GM23338 (cell line): ENCODE measurements at regions not wholly inside any gene's neighbourhood (a gene's known extent, or its start where the extent isn't known, plus 50 kb on each side); places are given as distances from the start of the nearest gene placed in this dataset.

Experiments used
- ATAC-seq: fragments of 200-7000 bp; cut with Tn5 transposase; 3 replicates; pipeline ENCODE4 v1.9.1; 2020
- DNase-seq: peaks from one replicate; pipeline ENCODE4 v3.0.0-alpha.2; 2015; ENCODE audit warnings: low spot score
- H2AFZ ChIP-seq: fragments of 200-600 bp; sonication (generic); 2 replicates; pipeline ENCODE4 v1.8.0; 2016; ENCODE audit warnings: antibody characterized with exemption, mild to moderate bottlenecking, moderate library complexity
- H3F3A ChIP-seq: fragments of 200-600 bp; sonication (generic); replicated peaks from 2 replicates; pipeline ENCODE4 v1.8.0; 2017; ENCODE audit warnings: antibody characterized with exemption, mixed run types, low read depth
- H3K27ac ChIP-seq: fragments of 200-600 bp; sonication (generic); 2 replicates; pipeline ENCODE4 v1.6.1; 2016; ENCODE audit warnings: low read depth
- H3K27me3 ChIP-seq: fragments of 200-600 bp; sonication (generic); 2 replicates; pipeline ENCODE4 v1.8.0; 2016; ENCODE audit warnings: mild to moderate bottlenecking, mixed run types, moderate library complexity; ENCODE audit not compliant: insufficient read depth
- H3K36me3 ChIP-seq: fragments of 200-600 bp; sonication (generic); 2 replicates; pipeline ENCODE4 v1.8.0; 2016; ENCODE audit warnings: mild to moderate bottlenecking; ENCODE audit not compliant: insufficient read depth
- H3K4me1 ChIP-seq: fragments of 200-600 bp; sonication (generic); 2 replicates; pipeline ENCODE4 v1.8.0; 2016; ENCODE audit warnings: mild to moderate bottlenecking, moderate library complexity; ENCODE audit not compliant: insufficient read depth
- H3K4me2 ChIP-seq: fragments of 200-600 bp; sonication (generic); 2 replicates; pipeline ENCODE4 v1.7.1; 2017; ENCODE audit warnings: mixed run types
- H3K4me3 ChIP-seq: fragments of 200-600 bp; sonication (generic); 2 replicates; pipeline ENCODE4 v1.6.1; 2016; ENCODE audit warnings: mixed run types
- H3K79me2 ChIP-seq: fragments of 200-600 bp; sonication (generic); replicated peaks from 2 replicates; pipeline ENCODE4 v1.8.0; 2017; ENCODE audit warnings: mild to moderate bottlenecking; ENCODE audit not compliant: insufficient read depth
- H3K9me2 ChIP-seq: fragments of 200-600 bp; sonication (generic); 2 replicates; pipeline ENCODE4 v1.8.0; 2017; ENCODE audit not compliant: insufficient read depth
- H4K20me1 ChIP-seq: fragments of 200-600 bp; sonication (generic); replicated peaks from 2 replicates; pipeline ENCODE4 v1.8.0; 2017; ENCODE audit warnings: mild to moderate bottlenecking; ENCODE audit not compliant: insufficient read depth
- H3K27ac Mint-ChIP-seq: 2 replicates; pipeline ENCODE4 v1.8.0; 2020; ENCODE audit warnings: inconsistent platforms, mild to moderate bottlenecking, moderate library complexity, mixed read lengths
- H3K27me3 Mint-ChIP-seq: 3 replicates; pipeline ENCODE4 v1.8.0; 2022; ENCODE audit warnings: low read depth, mild to moderate bottlenecking, moderate library complexity, mixed read lengths, inconsistent platforms; ENCODE audit not compliant: insufficient read depth, poor library complexity
- H3K36me3 Mint-ChIP-seq: 3 replicates; pipeline ENCODE4 v1.8.0; 2021; ENCODE audit warnings: low read depth, mild to moderate bottlenecking, inconsistent platforms, moderate library complexity, mixed read lengths
- H3K4me1 Mint-ChIP-seq: 3 replicates; pipeline ENCODE4 v1.8.0; 2020; ENCODE audit warnings: mild to moderate bottlenecking, inconsistent platforms, mixed read lengths
- H3K4me3 Mint-ChIP-seq: 3 replicates; pipeline ENCODE4 v1.8.0; 2021; ENCODE audit warnings: moderate library complexity, mild to moderate bottlenecking, inconsistent platforms, mixed read lengths
- H3K9me3 Mint-ChIP-seq: 3 replicates; pipeline ENCODE4 v1.8.0; 2020; ENCODE audit warnings: moderate library complexity, mild to moderate bottlenecking, inconsistent platforms, mixed read lengths
- CTCF ChIP-seq, 2 experiments: fragments of 200-600 bp in 1 of 2; sonication (generic) in 1 of 2; conservative IDR thresholded peaks; 2 replicates each; pipeline versions ENCODE4 v1.5.1 to v1.6.1; 2016 to 2017; ENCODE audit warnings: antibody characterized with exemption in 2 of 2, low read depth in 2 of 2, mild to moderate bottlenecking in 2 of 2, moderate library complexity in 1 of 2
- ETS1 ChIP-seq: IDR thresholded peaks from 2 replicates; pipeline ENCODE4 v1.6.1; 2016; ENCODE audit warnings: antibody characterized with exemption
- JUNB ChIP-seq: IDR thresholded peaks from one replicate; pipeline ENCODE4 v1.6.1; 2016; ENCODE audit warnings: antibody characterized with exemption; ENCODE audit not compliant: unreplicated experiment
- NANOG ChIP-seq: IDR thresholded peaks from 2 replicates; pipeline ENCODE4 v1.6.1; 2016; ENCODE audit warnings: antibody characterized with exemption, borderline replicate concordance
- POLR2AphosphoS5 ChIP-seq: IDR thresholded peaks from 2 replicates; pipeline ENCODE4 v1.6.1; 2016; ENCODE audit warnings: antibody characterized with exemption, low read depth
- STAT1 ChIP-seq: IDR thresholded peaks from one replicate; pipeline ENCODE4 v1.6.1; 2016; ENCODE audit warnings: antibody characterized with exemption; ENCODE audit not compliant: unreplicated experiment
- ZNF331 ChIP-seq: fragments of 250-450 bp; sonication (Bioruptor Pico); IDR thresholded peaks from 2 replicates; pipeline ENCODE4 v1.5.0; 2020; ENCODE audit warnings: low read depth, mild to moderate bottlenecking, moderate library complexity
- ZNF462 ChIP-seq: fragments of 250-450 bp; sonication (Bioruptor Pico); IDR thresholded peaks from 2 replicates; pipeline ENCODE4 v1.5.0; 2020; ENCODE audit warnings: mild to moderate bottlenecking, moderate library complexity

GRCh38 chr12:97397008-97397407 is 65.6 kb upstream of the RMST start (continued):
- no peak for TF ChIP-seq CTCF (conservative IDR thresholded peaks at IDR 0.05; ENCODE audit: low read depth in 2 of 2)

- Histone ChIP-seq H3K9me2 (no peaks in the 10 kb centered on the region), H3K4me1 (peaks cover 14% of the 10 kb centered on the region), H3K27ac (no peak overlapping the region), H3K79me2 (no peaks in the 10 kb centered on the region), H3F3A (no peaks in the 10 kb centered on the region), H2AFZ (no peak overlapping the region), H3K27me3 (no peaks in the 10 kb centered on the region), H3K36me3 (no peaks in the 10 kb centered on the region), H4K20me1 (no peaks in the 10 kb centered on the region), H3K4me3 (no peak overlapping the region), H3K4me2 (no peak overlapping the region)
- DNase-seq: no peak
- peaks cover 16% of the 10 kb centered on the region for H3K4me1 Mint-ChIP-seq
- peaks cover 8% of the 10 kb centered on the region; the same call in 2 of the 3 replicates for H3K36me3 Mint-ChIP-seq
- peaks cover under 1% of the 10 kb centered on the region for H3K27me3 Mint-ChIP-seq
- no peak for TF ChIP-seq CTCF (conservative IDR thresholded peaks at IDR 0.05; ENCODE audit: low read depth in 2 of 2)
- TF ChIP-seq STAT1: no peak
- TF ChIP-seq JUNB: no peak
- no peak for TF ChIP-seq POLR2AphosphoS5
- TF ChIP-seq ZNF331 (CRISPR knock-in tag): no peak
- no peak for TF ChIP-seq ETS1
- no peak for TF ChIP-seq NANOG
- peaks cover 7% of the 10 kb centered on the region for H3K9me3 Mint-ChIP-seq
- no peak for ATAC-seq
- no peak overlapping the region for H3K4me3 Mint-ChIP-seq
- no peak overlapping the region for H3K27ac Mint-ChIP-seq
These were observed 63.9 kb upstream of the RMST start for GRCh38 chr12:97398704-97399103.

- no peak for DNase-seq
- Histone ChIP-seq H3K79me2 (no peaks in the 10 kb centered on the region), H4K20me1 (no peaks in the 10 kb centered on the region), H2AFZ (no peak overlapping the region), H3K27ac (no peak overlapping the region), H3K4me3 (no peak overlapping the region), H3F3A (no peaks in the 10 kb centered on the region), H3K36me3 (no peaks in the 10 kb centered on the region), H3K4me2 (no peak overlapping the region), H3K4me1 (no peaks in the 10 kb centered on the region), H3K9me2 (peaks cover 9% of the 10 kb centered on the region), H3K27me3 (no peaks in the 10 kb centered on the region)
- Mint-ChIP-seq H3K4me1 (peaks cover 3% of the 10 kb centered on the region; the same call in 2 of the 3 replicates), H3K9me3 (no peaks in the 10 kb centered on the region), H3K4me3 (no peak overlapping the region), H3K36me3 (no peaks in the 10 kb centered on the region), H3K27me3 (no peaks in the 10 kb centered on the region), H3K27ac (no peak overlapping the region)
- ATAC-seq: no peak
- no peak for TF ChIP-seq ZNF462
- TF ChIP-seq ETS1: no peak
- TF ChIP-seq NANOG: no peak
These were observed 58.5 kb upstream of the RMST start for GRCh38 chr12:97404093-97404492.
